Activated CD4-positive, CD25-positive, alpha-beta regulatory T cell (primary cell): ENCODE measurements at regions not wholly inside any gene's neighbourhood (a gene's known extent, or its start where the extent isn't known, plus 50 kb on each side); places are given as distances from the start of the nearest gene placed in this dataset.
"Not testable (repeated sequence)": the region's sequence is repeated elsewhere in the genome, so short reads cannot be mapped to it uniquely, and the experiment has no call there.

ENCODE experiments used
- DNase-seq, 4 experiments: peaks; one replicate each; lab custom pipeline; 2025; lab: John Stamatoyannopoulos, UW

DNA sequence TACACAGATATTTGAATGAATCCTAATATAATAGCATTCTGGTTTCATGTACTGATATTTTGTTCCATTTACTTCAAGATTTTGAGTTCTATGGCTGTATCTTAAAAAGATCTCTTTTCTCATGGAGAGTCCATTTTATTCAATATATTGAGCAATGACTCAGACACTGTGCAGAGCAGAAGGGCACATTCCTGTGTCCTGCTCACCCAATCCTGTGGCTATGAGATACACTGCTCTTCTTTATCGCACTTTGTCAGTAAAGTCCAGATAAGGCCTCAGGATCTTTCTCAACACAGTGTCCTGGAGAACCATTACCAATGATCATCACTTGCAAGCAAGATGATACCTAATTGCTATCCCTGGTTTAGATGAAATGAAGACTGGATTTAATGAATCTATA is 155.0 kb downstream of the CYSLTR2 start:
- no peak for DNase-seq

DNA sequence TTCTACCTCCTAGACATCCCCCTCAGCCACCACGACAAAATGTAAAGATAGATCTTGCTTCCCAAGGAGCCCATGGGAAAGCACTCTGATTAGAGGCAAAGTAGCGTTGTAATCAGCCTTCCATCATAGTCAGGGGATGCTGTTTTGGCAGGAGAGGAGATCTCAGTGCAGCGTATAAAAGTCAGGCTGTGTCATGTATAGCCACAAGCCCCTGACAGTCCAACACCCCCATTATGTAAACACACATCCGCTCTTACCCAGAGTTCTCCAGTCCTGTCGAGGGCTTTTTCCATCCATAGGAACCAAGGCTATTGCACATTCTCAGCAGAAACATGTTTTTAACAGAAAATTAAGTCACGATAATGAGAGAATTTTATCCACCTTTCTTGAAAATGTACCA is 156.3 kb downstream of the CYSLTR2 start:
- DNase-seq: no peak

DNA sequence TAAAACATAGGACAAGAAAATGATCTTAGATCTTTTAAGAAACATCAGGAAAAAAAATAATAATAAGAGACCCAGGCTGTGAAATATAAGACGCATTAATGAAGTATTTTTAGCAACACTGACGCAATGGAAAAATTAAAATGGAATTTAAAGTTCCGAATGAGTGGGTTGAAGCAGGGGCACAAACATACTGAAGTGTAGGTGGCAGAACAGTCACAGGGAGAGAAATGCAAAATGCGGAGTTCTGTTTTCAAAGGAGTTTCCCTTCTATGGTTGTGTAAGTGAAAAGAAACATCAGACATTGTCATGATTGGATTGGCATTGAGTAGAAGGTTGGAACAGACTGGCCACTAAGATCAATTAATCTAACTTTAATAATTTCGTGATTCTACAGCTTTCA is 159.8 kb downstream of the CYSLTR2 start:
- no peak for DNase-seq

DNA sequence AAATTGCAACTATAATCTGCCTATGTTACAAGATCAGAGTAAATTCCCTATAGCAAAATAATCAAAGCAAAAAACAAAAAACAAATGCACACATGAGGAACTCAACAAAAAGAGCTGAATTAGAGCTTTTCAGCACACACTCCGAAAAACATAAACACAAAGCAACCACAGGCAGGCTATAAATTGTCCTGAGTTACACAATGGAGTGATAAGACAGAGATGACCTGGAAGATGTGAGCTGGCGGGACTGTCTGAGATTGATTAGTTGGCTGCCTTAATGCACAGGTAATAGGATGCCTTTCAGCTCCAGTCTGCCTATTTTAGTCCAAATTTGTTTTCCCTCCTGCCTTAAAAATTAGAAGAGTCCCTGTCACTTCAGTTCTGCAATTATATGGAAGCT is 159.0 kb upstream of the FNDC3A start:
- DNase-seq: no peak

DNA sequence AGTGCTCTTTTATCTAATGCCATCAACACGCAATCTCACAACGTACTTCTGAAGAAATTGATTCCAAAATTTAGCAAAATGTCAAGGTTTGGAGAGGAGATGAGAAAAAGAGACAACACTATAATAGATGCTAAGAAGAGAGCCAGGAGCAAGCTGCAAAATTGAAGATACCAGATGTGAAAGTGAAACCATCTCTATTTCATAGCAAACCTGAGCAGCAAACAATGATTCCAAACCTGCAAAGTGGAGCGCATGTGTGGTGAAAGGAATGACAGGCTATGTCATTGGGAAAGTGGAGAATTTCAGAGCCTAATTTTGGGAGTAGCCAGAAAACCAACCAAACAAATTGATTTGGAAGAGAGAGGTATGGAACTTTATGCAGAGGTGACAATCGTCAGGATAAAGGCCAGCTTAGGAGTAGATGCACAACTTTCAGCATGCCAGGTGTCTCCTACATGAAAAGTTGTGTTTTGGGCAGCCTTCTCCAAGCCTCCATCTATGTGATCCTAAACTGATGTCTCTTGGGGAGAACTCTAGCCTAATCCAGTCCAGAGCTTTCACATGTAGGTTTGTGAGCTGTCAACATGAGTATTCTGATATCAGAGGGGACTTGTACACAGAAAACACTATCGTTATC is 158.4 kb upstream of the FNDC3A start:
- no peak for DNase-seq

DNA sequence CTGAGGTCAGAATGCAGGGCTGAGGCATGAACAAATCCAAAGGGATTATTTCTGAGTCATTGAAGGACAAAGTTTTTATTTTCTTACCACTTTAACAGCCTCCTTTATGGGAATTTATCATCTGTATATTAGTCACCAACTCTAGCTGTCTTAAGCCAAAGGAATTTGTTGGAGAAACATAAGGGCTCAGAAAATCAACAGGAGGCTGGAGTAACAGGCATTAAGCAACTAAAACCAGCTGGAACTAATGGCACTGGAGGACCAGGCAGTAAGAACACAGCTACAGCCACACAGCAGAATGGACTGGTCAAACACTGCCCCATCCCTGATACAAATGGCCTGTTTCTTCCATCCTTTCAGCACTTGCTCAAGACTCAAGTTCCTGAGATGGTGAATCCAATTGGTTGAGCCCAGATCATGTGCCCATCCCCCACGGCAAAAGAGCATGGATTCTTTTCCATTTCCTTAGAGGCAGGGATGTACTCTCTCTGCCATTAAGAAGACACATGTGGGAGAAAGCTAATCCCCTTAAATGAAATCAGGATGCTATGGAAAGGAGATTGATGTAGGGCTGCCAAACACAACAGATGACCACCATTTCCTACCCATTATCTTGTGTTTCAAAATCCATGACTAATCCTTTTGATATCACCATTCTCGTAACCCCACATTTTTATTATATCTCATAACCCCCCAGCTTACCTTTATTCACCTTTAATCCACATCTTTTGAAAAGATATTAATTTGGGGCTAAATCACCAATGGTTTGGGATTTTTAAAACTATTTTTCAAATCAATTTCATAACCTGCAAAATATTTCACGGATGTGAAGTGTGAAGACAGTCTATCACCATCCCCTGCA is 157.0 kb upstream of the FNDC3A start:
- DNase-seq: no peak

DNA sequence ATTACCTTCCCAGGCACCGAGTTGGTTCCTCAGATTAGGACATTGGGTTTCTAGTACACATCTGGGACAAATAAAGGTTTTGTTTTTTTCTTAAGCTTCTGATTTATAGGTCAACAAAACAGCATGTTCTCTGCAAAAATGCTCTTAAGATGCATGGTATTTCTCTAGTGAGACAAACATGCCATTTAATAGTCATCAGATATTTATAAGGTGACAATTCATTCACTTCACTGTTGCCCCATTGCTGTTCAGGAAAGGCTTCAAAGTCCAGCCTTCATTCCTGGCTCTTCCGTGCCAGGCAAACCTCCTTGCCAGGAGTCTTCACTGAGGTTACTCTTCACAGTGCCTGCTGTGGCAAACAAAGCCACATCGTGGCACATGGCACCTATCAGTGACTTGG is 156.3 kb upstream of the FNDC3A start:
- DNase-seq: no peak

DNA sequence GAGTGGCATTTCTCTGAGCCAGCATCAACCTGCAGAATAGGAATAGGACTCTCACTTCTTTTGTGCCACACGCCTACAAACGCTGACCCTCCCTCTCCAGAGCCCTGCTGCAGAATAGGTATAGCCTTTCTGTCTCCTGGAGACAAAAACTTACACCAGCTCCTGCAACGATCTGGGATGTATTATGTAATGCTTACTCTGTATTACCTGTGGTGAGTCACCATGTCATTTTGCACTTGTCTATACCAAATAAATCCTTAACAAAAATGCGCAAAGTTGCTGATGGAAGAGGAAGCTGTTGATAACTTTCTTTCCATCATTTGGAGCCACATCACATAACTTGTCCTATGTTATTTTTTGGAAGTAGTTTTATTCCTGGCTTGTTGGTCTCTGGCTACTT is 155.8 kb upstream of the FNDC3A start:
- DNase-seq: no peak

DNA sequence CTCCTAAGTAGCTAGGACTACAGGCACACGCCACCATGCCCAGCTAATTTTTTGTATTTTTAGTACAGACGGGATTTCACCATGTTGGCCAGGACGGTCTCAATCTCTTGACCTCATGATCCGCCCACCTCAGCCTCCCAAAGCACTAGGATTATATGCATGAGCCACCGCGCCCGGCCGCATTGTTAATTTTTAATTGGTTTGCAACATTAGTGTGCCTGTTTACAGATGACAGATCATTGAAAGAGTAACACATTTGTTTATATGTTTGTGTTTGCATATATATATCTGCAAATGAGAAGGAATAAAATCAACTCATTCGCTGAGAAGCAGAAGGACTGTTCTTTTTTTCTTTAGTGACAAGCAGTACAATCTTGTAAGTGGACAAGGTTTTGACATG is 152.2 kb upstream of the FNDC3A start:
- not testable (repeated sequence) for DNase-seq

DNA sequence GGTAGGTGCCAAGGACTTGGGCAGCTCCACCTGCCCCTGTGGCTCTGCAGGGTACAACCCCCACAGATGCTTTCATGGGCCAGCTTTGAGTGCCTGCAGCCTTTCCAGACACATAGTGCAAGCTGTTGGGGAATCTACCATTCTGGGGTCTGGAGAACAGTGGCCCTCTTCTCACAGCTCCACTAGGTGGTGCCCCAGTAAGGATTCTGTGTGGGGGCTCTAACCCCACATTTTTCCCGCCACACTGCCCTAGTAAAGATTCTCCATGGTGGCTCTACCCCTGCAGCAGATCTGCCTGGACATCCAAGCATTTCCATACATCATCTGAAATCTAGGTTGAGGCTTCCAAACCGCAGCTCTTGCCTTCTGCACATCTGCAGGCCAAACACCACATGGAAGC is 149.7 kb upstream of the FNDC3A start:
- DNase-seq: no peak

DNA sequence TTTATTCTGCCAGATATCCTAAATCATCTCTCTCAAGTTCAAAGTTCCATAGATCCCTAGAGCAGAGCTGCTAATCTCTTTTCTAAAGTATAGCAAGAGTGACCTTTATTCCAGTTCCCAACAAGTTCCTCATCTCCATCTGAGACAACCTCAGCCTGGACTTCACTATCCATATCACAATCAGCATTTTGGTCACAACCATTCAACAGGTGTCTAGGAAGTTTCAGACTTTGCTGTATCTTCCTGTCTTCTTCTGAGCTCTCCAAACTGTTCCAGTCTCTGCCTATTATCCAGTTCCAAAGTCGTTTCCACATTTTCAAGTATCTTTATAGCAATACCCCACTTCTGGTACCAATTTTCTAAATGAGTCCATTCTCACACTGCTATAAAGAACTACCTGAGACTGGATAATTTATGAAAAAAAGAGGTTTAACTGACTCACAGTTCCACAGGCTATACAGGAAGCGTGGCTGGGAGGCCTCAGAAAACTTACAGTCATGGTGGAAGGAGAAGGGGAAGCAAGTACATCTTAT is 148.7 kb upstream of the FNDC3A start:
- DNase-seq: not testable (repeated sequence)

DNA sequence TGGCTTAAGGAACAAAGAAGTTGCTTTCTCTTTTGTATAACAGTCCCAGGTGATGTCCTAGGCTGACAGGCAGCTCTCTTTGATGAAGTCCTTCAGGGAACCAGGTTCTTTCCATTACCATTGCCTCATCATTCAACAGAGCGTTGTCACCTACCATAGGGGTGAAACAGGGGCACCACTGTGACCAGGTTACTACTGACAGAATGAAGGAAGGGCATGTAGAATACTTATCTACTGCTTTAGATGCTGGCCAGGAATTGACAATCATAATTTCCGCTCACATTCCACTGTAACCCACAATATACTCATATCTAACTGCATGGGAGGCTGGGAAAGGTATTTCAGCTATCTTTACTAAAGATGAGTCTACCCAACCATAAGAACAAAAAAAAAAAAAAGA is 148.0 kb upstream of the FNDC3A start:
- DNase-seq: no peak

DNA sequence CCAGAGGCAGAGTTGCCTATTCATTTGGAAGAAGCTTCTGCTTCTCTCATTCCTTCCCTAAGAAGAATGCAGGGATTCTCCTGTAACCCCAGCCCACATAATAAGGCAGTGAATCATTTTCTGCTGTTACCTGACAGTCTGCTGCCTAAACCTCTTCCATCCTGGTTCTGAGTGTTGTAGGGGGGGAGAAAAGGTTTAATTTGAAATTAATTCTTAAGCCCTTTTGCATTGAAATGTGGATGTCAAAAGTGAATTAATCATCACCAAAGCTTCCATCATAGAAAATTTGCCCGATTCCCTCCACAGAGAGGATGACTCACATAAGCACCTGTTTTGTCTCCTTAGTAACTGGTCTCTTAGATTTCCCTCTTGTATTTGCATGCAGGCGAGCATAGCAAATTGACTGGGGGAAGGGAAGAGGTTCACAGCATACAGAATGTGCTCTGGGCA is 146.7 kb upstream of the FNDC3A start:
- no peak for DNase-seq

DNA sequence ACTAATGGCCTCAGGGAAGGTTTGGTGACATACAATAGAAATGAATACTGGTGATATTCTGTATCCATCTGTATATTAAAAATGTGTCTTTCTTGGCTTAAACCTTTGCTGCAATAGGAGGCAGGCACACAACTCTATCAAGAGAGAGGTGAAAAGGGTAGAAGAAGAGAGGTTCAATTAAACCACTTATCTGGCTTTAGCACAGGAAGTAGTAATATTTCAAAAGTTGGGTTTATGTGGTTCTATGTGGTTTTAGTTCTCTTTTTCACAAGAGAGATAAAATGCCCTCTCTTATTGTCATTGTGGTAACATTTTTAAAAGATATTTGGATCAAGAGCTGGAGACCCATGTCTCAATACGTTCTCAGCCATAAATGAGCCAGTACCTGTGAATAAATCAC is 146.2 kb upstream of the FNDC3A start:
- DNase-seq: no peak

DNA sequence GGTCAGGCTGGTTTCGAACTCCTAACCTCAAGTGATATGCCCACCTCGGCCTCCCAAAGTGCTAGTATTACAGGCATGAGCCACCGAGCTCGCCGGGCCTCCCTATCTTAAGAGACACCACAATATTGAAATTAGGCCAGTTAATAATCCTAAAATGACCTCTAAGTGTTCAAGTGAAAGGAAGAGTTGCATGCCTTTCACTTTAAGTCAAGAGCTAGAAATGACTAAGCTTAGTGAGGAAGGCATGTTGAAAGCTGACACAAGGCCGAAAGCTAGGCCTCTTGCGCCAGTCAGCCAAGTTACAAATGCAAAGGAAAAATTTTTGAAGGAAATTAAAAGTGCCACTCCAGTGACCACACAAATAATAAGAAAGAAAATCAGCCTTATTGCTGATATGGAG is 144.5 kb upstream of the FNDC3A start:
- DNase-seq: no peak

DNA sequence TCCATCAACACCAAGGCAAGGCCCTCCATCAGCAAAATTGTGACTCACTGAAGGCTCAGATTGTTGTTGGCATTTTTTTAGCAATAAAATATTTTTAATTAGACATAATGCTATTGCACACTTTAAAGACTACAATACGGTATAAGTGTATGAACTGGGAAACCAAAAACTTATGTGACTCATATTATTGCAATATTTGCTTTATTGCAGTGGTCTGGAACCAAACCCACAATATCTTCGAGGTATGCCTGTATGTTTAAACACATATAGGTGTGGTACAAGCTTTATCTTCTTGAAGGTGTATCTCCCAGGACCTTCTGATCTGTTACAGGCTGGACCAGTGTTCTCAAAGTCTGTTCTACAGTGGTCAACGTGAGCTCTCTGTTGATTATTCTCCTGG is 142.3 kb upstream of the FNDC3A start:
- no peak for DNase-seq

DNA sequence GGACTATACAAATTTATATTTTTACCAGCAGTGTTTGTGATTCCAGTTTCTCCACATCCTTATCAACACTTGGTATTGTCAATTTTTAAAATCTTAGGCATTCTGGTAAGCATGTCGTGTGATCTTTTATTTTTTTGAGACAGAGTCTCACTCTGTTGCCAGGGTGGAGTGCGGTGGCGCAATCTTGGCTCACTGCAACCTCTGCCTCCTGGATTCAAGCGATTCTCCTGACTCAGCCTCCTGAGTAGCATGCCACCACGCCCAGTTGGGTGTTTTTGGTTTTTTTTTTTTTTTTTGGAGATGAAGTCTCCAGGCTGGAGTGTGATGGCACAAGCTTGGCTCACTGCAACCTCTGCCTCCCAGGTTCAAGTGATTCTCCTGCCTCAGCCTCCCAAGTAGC is 140.4 kb upstream of the FNDC3A start:
- not testable (repeated sequence) for DNase-seq

DNA sequence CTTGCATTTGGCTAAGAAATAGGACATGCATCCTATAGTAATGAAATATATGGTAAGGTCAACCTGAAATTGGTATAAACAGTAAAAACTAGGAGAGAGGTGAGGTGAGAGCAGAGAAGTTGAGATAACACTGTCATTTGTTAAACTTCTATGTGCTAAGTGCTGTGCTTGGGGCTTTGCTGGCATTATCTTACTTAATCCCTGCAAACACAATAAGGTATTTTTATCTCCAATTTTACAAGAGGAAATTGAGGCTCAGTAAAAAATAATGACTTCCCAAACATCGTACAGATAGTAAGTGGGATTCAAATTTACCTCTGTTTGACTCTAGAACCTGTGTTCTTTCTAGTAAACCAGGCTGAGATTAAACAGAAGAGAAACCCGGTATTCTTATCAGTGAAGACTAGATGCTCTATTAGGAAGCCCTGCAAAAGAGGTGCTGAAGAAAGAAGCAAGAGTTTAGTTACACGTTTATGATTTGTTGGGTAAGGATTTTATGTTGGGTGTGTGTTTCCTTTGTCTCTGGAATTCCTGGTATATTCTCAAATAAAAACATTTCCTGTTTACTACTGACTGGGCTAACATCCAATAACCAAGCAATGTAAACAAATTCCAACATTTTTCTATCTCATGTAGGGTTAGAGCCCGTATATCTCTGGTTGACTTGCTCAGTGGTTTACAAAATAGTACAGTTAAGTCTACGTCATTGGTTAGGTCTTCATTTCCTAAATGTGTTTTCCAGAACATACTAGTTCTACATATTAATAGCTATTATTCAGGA is 137.3 kb upstream of the FNDC3A start:
- no peak for DNase-seq

DNA sequence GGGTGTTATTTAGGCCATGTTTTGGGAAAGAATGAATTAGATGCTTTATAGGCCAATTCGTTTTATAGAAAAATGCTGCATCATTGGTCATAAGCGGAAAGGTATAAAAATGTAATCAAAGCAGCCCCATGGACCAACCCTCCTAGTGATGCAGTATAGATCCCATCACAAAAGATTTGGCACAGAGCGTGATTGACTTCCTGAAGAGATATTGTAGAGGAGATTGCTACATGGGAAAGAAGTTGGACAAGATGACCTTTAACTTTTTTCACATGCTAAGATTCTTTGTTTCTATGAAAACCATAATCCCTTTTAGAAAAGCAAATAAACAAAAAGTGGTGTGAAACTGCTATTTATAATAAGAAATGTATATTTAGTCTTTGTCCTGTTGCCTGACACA is 136.5 kb upstream of the FNDC3A start:
- DNase-seq: no peak

DNA sequence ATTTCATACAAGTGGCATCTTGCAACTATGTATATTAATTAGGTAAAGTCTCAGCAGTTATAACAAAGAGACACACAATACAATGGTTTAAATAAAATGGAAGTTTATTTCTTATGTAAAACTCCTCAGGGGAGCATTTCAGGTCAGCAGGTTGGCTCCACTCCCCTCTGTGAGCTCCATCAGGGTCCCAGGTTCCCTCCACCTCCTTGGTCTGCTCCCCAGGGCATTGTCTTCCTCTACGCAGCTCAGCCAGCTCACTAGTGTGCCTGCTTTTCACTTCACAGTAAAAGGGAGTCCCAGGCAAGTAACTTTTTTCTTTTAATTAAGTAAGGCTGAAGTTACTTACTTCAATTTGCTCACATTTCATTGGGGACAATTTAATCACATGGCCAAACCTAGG is 135.3 kb upstream of the FNDC3A start:
- DNase-seq: no peak

DNA sequence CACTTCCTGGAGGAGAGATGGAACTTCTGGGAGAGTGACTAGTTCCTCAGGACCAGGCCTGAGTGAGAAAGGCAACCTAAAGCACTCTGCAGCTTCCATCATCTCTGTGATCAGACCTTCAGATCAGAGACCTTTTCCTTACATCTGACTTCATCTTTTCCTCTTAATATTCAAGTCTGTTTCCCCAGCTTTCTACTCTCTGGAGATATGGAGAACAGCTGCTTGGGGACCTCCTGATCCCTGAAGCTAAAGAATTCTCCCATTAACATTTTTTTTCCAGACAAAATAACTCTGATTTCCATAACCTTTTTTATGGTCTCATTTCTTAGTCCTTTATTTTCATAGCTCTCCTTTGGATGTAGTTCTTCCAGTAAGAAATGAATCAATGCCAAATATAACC is 133.4 kb upstream of the FNDC3A start:
- DNase-seq: no peak

DNA sequence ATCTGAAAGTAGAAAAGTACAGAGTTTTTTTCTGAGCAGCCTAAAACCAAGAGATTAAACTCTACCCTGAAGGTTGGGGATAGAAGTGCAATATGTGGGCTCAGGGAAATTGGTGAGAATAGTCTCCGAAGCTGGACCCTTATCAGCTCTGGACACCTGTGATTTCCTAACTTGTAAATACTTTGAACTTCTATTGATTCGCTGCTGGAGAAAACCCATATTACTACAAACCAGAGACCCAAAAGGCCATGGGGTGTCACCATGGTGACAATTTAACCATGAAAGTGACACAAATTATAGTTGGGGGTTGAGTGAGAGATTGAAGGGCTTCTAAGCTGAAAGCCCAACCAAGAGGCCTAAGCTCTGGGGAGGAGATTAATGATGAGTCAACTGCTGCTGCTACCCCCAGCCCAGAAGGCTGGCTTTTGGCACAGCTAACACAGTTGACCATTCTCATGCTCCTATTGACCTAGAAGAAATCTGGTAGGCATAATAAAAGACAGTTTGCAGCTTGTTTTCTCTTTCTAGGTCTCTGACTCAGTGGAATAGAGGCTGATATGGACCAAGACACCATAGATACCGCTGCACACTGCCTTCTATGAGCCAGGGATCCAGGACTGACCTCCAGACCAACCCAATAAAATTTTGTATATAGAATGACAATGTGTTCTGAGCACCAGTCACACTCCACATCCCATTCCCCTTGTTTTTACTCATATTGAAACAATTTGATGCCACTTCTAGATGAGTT is 131.9 kb upstream of the FNDC3A start:
- DNase-seq: no peak
